Astrocyte of the cerebellum (primary cell): ENCODE measurements at regions not wholly inside any gene's neighbourhood (a gene's known extent, or its start where the extent isn't known, plus 50 kb on each side); places are given as distances from the start of the nearest gene placed in this dataset.
A peak's percentile ranks its signal among the peaks of the same experiment; 100 is the strongest.
"Not testable (repeated sequence)": the region's sequence is repeated elsewhere in the genome, so short reads cannot be mapped to it uniquely, and the experiment has no call there.

Experiments used
- DNase-seq: peaks from one replicate; pipeline ENCODE4 v3.0.0-alpha.2; 2011; ENCODE audit warnings: low read depth
- H3K4me3 ChIP-seq: 2 replicates; pipeline ENCODE4 v1.5.1; 2011; ENCODE audit warnings: mild to moderate bottlenecking, low read depth, low read length, moderate library complexity
- in situ Hi-C: cut with HindIII; loops from 2 replicates; pipeline ENCODE4 v1.10.0; 2017; ENCODE audit warnings: low sequenced_read_pairs
- TF ChIP-seq, protein P1 (sequence below): IDR thresholded peaks from 2 replicates; pipeline ENCODE4 v1.5.1; 2012; ENCODE audit warnings: low read length, low read depth, moderate library complexity, mild to moderate bottlenecking; ENCODE audit errors: missing control alignments

DNA sequence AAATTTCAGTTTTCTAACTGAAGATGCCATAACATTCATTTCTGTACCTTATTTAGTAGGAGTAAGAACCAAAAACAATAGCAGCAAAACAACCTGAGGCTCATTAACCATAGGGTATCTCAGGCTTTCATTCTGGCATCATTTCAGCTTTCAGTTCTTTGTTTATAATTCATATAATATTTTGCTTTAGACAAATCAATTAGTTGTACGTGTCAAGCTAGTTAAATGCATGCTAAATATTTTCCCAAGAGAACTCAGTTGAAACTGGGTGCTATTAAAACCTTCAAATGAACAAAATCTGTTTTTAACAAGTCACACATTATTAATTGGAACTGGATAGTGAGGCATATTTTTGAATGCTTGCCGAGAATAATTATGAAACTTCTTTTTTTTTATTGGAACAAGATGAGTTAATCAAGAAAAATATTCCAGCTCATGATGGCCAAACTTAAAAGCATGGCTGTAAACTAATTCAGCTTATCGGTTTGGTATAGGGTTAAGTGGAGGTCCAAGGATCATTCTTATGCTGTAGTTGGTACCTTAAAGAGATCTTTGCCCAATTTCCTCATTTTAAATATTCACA is 442.7 kb downstream of the BTG1 start:
- in situ Hi-C loops, result no loop called here
- no peak overlapping the region for H3K4me3 ChIP-seq
- DNase-seq, result no peak
- TF ChIP-seq, protein P1, sequence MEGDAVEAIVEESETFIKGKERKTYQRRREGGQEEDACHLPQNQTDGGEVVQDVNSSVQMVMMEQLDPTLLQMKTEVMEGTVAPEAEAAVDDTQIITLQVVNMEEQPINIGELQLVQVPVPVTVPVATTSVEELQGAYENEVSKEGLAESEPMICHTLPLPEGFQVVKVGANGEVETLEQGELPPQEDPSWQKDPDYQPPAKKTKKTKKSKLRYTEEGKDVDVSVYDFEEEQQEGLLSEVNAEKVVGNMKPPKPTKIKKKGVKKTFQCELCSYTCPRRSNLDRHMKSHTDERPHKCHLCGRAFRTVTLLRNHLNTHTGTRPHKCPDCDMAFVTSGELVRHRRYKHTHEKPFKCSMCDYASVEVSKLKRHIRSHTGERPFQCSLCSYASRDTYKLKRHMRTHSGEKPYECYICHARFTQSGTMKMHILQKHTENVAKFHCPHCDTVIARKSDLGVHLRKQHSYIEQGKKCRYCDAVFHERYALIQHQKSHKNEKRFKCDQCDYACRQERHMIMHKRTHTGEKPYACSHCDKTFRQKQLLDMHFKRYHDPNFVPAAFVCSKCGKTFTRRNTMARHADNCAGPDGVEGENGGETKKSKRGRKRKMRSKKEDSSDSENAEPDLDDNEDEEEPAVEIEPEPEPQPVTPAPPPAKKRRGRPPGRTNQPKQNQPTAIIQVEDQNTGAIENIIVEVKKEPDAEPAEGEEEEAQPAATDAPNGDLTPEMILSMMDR, result no peak

- H3K4me3 ChIP-seq, result no peak overlapping the region
- DNase-seq, result no peak
- in situ Hi-C loops, result no loop called here
- TF ChIP-seq, protein P1, result no peak
These were observed 449.7 kb downstream of the BTG1 start for GRCh38 chr12:91695964-91696363.

DNA sequence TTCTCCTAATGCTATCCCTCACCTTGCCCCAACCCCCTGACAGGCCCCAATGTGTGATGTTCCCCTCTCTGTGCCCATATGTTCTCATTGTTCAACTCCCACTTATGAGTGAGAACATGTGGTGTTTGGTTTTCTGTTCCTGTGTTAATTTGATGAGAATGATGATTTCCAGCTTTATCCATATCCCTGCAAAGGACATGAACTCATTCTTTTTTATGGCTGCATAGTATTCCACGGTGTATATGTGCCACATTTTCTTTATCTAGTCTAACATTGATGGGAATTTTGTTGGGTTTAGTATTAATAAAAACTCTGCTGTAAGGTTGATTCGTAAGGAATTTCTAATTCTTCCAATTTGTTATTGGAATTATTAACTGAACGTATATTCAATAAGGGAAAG is 450.2 kb downstream of the BTG1 start:
- DNase-seq, H3K4me3 ChIP-seq, in situ Hi-C loops: not testable (repeated sequence)

GRCh38 chr12:91690531-91690930 is 455.1 kb downstream of the BTG1 start:
- in situ Hi-C loops, result no loop called here
- DNase-seq, result no peak
- H3K4me3 ChIP-seq, result no peak overlapping the region
- TF ChIP-seq, protein P1, result no peak

DNA sequence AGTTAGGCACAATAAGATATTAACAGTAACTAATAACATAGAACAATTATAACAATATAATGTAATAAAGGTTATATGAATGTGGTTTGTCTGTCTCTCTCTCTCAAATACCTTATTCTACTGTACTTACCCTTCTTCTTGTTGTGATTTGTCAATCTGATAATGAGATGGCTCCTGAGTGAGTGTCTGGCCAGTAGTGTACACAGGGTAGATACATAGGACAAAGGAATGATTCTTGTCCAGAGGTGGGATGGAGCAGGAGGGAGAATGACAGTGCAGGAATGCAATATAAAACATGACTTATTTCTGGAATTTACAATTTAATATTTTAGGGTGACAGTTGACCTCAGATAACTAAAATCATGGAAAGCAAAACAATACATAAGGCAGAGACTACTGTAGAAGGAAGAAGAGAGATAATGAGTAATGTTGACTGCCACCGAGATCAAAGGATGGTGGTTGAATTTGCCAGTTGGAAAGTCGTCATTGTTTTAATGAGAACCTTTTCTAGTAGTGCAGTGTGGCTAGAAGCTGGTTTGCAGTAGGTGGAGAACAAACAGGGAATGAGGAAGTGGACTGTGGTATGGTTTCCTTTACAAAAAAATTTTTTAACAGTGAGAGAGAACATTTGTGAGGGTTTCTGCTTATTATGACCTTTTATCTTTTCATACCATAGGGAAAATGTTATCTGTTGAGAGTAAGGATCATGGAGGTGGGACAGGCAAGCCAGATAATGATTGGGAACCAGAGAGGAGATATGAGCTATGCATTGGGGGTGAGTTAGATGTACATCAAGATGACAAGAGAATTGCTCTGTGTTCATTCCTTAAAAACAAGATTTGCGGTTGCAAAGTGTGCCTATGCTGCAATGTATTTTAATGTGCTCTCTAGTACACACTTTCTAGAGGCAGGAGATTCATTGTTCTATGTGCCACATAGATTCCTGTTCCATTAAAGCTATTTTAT is 458.3 kb downstream of the BTG1 start:
- H3K4me3 ChIP-seq, result no peak overlapping the region
- in situ Hi-C loops, result no loop called here
- TF ChIP-seq, protein P1, result no peak
- DNase-seq, result peak; percentile 2

- H3K4me3 ChIP-seq, result no peak overlapping the region
- in situ Hi-C loops, result no loop called here
- DNase-seq, result peak; percentile 5
- TF ChIP-seq, protein P1, result no peak
These were observed 459.7 kb downstream of the BTG1 start for GRCh38 chr12:91685917-91686316.

GRCh38 chr12:91681751-91682150 is 463.9 kb downstream of the BTG1 start:
- TF ChIP-seq, protein P1, result no peak
- H3K4me3 ChIP-seq, result no peak overlapping the region
- DNase-seq, result no peak
- in situ Hi-C loops, result no loop called here
